ENCODE measurements at regions not wholly inside any gene's neighbourhood (a gene's known extent, or its start where the extent isn't known, plus 50 kb on each side); places are given as distances from the start of the nearest gene placed in this dataset.

GRCh38 chr12:131612092-131612755 is 98.7 kb upstream of the SFSWAP start:
- intact Hi-C loops (cut with micrococcal nuclease) = no loop called here
- Mint-ChIP-seq H3K4me3 (no peak overlapping the region), H3K27ac (no peak overlapping the region), H3K9me3 (no peaks in the 10 kb centered on the region), H3K27me3 (peaks cover 2% of the 10 kb centered on the region), H3K36me3 (ENCODE audit: low read depth) (peaks cover 1% of the 10 kb centered on the region), H3K4me1 (peaks cover 19% of the 10 kb centered on the region)
- no peak for DNase-seq

GRCh38 chr12:131613186-131613585 is 97.7 kb upstream of the SFSWAP start:
- peaks cover 10% of the 10 kb centered on the region for H3K4me1 Mint-ChIP-seq
- intact Hi-C loops (cut with micrococcal nuclease) = no loop called here
- no peak overlapping the region for H3K4me3 Mint-ChIP-seq
- no peaks in the 10 kb centered on the region for H3K9me3 Mint-ChIP-seq
- H3K27ac Mint-ChIP-seq = no peak overlapping the region
- H3K36me3 Mint-ChIP-seq (ENCODE audit: low read depth) = peaks cover under 1% of the 10 kb centered on the region
- peaks cover 4% of the 10 kb centered on the region for H3K27me3 Mint-ChIP-seq
- no peak for DNase-seq

GRCh38 chr12:131613678-131614077 is 97.2 kb upstream of the SFSWAP start:
- Mint-ChIP-seq H3K9me3 (no peaks in the 10 kb centered on the region), H3K4me3 (no peak overlapping the region), H3K36me3 (ENCODE audit: low read depth) (no peaks in the 10 kb centered on the region), H3K27me3 (peaks cover 4% of the 10 kb centered on the region), H3K27ac (no peak overlapping the region), H3K4me1 (peaks cover 7% of the 10 kb centered on the region)
- intact Hi-C loops (cut with micrococcal nuclease) = no loop called here
- no peak for DNase-seq

- H3K27ac Mint-ChIP-seq = no peak overlapping the region
Observed at GRCh38 chr12:131615326-131616042, 95.4 kb upstream of the SFSWAP start.

GRCh38 chr12:131616043-131616700 is 94.7 kb upstream of the SFSWAP start:
- Mint-ChIP-seq H3K27ac (no peak overlapping the region), H3K9me3 (no peaks in the 10 kb centered on the region), H3K27me3 (peaks cover 4% of the 10 kb centered on the region), H3K4me1 (no peaks in the 10 kb centered on the region), H3K36me3 (ENCODE audit: low read depth) (no peaks in the 10 kb centered on the region), H3K4me3 (no peak overlapping the region)
- intact Hi-C loops (cut with micrococcal nuclease) = no loop called here
- DNase-seq = no peak

More at GRCh38 chr12:131615326-131616042, 95.4 kb upstream of the SFSWAP start:
- Mint-ChIP-seq H3K4me1 (no peaks in the 10 kb centered on the region), H3K4me3 (no peak overlapping the region), H3K36me3 (ENCODE audit: low read depth) (no peaks in the 10 kb centered on the region), H3K9me3 (no peaks in the 10 kb centered on the region), H3K27me3 (peaks cover 4% of the 10 kb centered on the region)
- DNase-seq = no peak
- intact Hi-C loops (cut with micrococcal nuclease) = no loop called here

GRCh38 chr12:131616738-131617137 is 94.2 kb upstream of the SFSWAP start:
- intact Hi-C loops (cut with micrococcal nuclease) = no loop called here
- Mint-ChIP-seq H3K27me3 (peaks cover 4% of the 10 kb centered on the region), H3K4me1 (no peaks in the 10 kb centered on the region), H3K4me3 (no peak overlapping the region), H3K36me3 (ENCODE audit: low read depth) (no peaks in the 10 kb centered on the region), H3K9me3 (no peaks in the 10 kb centered on the region), H3K27ac (no peak overlapping the region)
- DNase-seq = no peak

GRCh38 chr12:131617179-131617578 is 93.7 kb upstream of the SFSWAP start:
- DNase-seq = no peak
- intact Hi-C loops (cut with micrococcal nuclease) = no loop called here
- Mint-ChIP-seq H3K27me3 (peaks cover 4% of the 10 kb centered on the region), H3K4me3 (no peak overlapping the region), H3K36me3 (ENCODE audit: low read depth) (no peaks in the 10 kb centered on the region), H3K9me3 (no peaks in the 10 kb centered on the region), H3K27ac (no peak overlapping the region), H3K4me1 (no peaks in the 10 kb centered on the region)

GRCh38 chr12:131617596-131618302 is 93.1 kb upstream of the SFSWAP start:
- Mint-ChIP-seq H3K27ac (no peak overlapping the region), H3K9me3 (no peaks in the 10 kb centered on the region), H3K4me3 (no peak overlapping the region), H3K4me1 (no peaks in the 10 kb centered on the region), H3K27me3 (peaks cover 4% of the 10 kb centered on the region), H3K36me3 (ENCODE audit: low read depth) (no peaks in the 10 kb centered on the region)
- intact Hi-C loops (cut with micrococcal nuclease) = no loop called here
- no peak for DNase-seq

- Mint-ChIP-seq H3K4me3 (no peak overlapping the region), H3K4me1 (no peaks in the 10 kb centered on the region), H3K27me3 (peaks cover 4% of the 10 kb centered on the region), H3K27ac (no peak overlapping the region), H3K36me3 (ENCODE audit: low read depth) (no peaks in the 10 kb centered on the region), H3K9me3 (no peaks in the 10 kb centered on the region)
- intact Hi-C loops (cut with micrococcal nuclease) = no loop called here
- DNase-seq = no peak
Observed at GRCh38 chr12:131618303-131618658, 92.6 kb upstream of the SFSWAP start.

GRCh38 chr12:131618701-131619100 is 92.2 kb upstream of the SFSWAP start:
- DNase-seq = no peak
- Mint-ChIP-seq H3K36me3 (ENCODE audit: low read depth) (no peaks in the 10 kb centered on the region), H3K9me3 (no peaks in the 10 kb centered on the region), H3K4me3 (no peak overlapping the region), H3K27ac (no peak overlapping the region), H3K27me3 (peaks cover 4% of the 10 kb centered on the region), H3K4me1 (no peaks in the 10 kb centered on the region)
- intact Hi-C loops (cut with micrococcal nuclease) = no loop called here

- H3K27ac Mint-ChIP-seq = no peak overlapping the region
- peaks cover 4% of the 10 kb centered on the region for H3K27me3 Mint-ChIP-seq
- H3K9me3 Mint-ChIP-seq = no peaks in the 10 kb centered on the region
- H3K4me1 Mint-ChIP-seq = no peaks in the 10 kb centered on the region
- no peak overlapping the region for H3K4me3 Mint-ChIP-seq
- no peak for DNase-seq
- no peaks in the 10 kb centered on the region for H3K36me3 Mint-ChIP-seq (ENCODE audit: low read depth)
- intact Hi-C loops (cut with micrococcal nuclease) = no loop called here
Observed at GRCh38 chr12:131619106-131619642, 91.7 kb upstream of the SFSWAP start.

GRCh38 chr12:131619736-131620506 is 91.0 kb upstream of the SFSWAP start:
- H3K9me3 Mint-ChIP-seq = no peaks in the 10 kb centered on the region
- H3K4me3 Mint-ChIP-seq = no peak overlapping the region
- no peaks in the 10 kb centered on the region for H3K4me1 Mint-ChIP-seq
- no peak for DNase-seq
- peaks cover 4% of the 10 kb centered on the region for H3K27me3 Mint-ChIP-seq
- no peak overlapping the region for H3K27ac Mint-ChIP-seq
- H3K36me3 Mint-ChIP-seq (ENCODE audit: low read depth) = no peaks in the 10 kb centered on the region
- intact Hi-C loops (cut with micrococcal nuclease) = no loop called here

GRCh38 chr12:131620520-131620919 is 90.4 kb upstream of the SFSWAP start:
- H3K36me3 Mint-ChIP-seq (ENCODE audit: low read depth) = no peaks in the 10 kb centered on the region
- no peak for DNase-seq
- intact Hi-C loops (cut with micrococcal nuclease) = no loop called here
- H3K27me3 Mint-ChIP-seq = peaks cover 4% of the 10 kb centered on the region
- H3K27ac Mint-ChIP-seq = no peak overlapping the region
- H3K4me1 Mint-ChIP-seq = no peaks in the 10 kb centered on the region
- no peaks in the 10 kb centered on the region for H3K9me3 Mint-ChIP-seq
- no peak overlapping the region for H3K4me3 Mint-ChIP-seq
